Esophagus muscularis mucosa (tissue), 4 donors: ENCODE measurements at regions not wholly inside any gene's neighbourhood (a gene's known extent, or its start where the extent isn't known, plus 50 kb on each side); places are given as distances from the start of the nearest gene placed in this dataset.

Experiments
- EP300 ChIP-seq: sonication (generic); formaldehyde crosslinking; IDR thresholded peaks from one replicate; pipeline ENCODE4 v1.6.1; 2017; ENCODE audit warnings: antibody characterized with exemption
- POLR2A ChIP-seq: fragments of 450-650 bp; IDR thresholded peaks from one replicate; pipeline ENCODE4 v1.6.1; 2017; ENCODE audit warnings: antibody characterized with exemption, moderate library complexity, mild to moderate bottlenecking, low read depth
- POLR2AphosphoS5 ChIP-seq, 2 donors: sonication (generic); formaldehyde crosslinking; IDR thresholded peaks; one replicate each; pipeline ENCODE4 v1.6.1; 2017; ENCODE audit warnings: antibody characterized with exemption in 2 of 2
- TF ChIP-seq, protein P1 (sequence below), 3 experiments: fragments of 200-600 bp in 2 of 3; fragments of 450-650 bp in 1 of 3; sonication (generic) in 2 of 3; IDR thresholded peaks; one replicate each; pipeline ENCODE4 v1.5.1; 2017 to 2019; ENCODE audit warnings: antibody characterized with exemption in 3 of 3, mild to moderate bottlenecking in 2 of 3, moderate library complexity in 1 of 3

DNA sequence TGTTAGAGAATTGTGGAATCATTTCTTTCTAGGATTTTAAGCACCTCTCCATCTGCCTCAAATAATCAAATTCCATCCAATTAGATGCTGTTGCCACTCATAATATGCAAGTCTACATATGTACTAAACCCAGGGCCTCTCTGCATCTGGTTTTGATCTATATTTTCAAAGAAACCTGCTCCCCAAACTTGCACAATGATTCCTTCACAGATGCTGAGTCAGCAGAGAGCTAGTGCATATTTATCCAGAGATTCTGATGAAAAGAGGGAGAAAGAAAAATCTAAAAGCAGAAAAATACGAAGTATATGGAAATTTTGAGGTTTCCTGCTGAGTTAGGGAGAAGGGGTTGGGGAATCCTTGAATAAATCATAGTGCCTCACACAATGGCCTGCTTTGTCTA, 235.1 kb upstream of the RBFOX1 start:
- no peak for TF ChIP-seq EP300
- TF ChIP-seq, protein P1, sequence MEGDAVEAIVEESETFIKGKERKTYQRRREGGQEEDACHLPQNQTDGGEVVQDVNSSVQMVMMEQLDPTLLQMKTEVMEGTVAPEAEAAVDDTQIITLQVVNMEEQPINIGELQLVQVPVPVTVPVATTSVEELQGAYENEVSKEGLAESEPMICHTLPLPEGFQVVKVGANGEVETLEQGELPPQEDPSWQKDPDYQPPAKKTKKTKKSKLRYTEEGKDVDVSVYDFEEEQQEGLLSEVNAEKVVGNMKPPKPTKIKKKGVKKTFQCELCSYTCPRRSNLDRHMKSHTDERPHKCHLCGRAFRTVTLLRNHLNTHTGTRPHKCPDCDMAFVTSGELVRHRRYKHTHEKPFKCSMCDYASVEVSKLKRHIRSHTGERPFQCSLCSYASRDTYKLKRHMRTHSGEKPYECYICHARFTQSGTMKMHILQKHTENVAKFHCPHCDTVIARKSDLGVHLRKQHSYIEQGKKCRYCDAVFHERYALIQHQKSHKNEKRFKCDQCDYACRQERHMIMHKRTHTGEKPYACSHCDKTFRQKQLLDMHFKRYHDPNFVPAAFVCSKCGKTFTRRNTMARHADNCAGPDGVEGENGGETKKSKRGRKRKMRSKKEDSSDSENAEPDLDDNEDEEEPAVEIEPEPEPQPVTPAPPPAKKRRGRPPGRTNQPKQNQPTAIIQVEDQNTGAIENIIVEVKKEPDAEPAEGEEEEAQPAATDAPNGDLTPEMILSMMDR (IDR thresholded peaks at IDR 0.05), result no peak
- no peak for TF ChIP-seq POLR2AphosphoS5 (IDR thresholded peaks at IDR 0.05)
- TF ChIP-seq POLR2A, result no peak
